K562 (cell line): ENCODE measurements at regions not wholly inside any gene's neighbourhood (a gene's known extent, or its start where the extent isn't known, plus 50 kb on each side); places are given as distances from the start of the nearest gene placed in this dataset.
A peak's percentile ranks its signal among the peaks of the same experiment; 100 is the strongest.

Experiments
- ATF1 ChIP-seq, 2 experiments: fragments of 450-650 bp in 1 of 2; IDR thresholded peaks; 2 replicates each; pipeline ENCODE4 v1.6.1; 2016; ENCODE audit warnings: missing compliant biosample characterization in 1 of 2, missing genetic modification characterization in 1 of 2
- BCLAF1 ChIP-seq, 2 experiments: fragments of 450-650 bp in 1 of 2; IDR thresholded peaks; 2 replicates each; pipeline ENCODE4 v1.6.1; 2011 to 2017; ENCODE audit warnings: low read depth in 2 of 2, antibody characterized with exemption in 1 of 2, borderline replicate concordance in 1 of 2, low read length in 1 of 2, mild to moderate bottlenecking in 1 of 2, mixed read lengths in 1 of 2; ENCODE audit not compliant: control insufficient read depth in 1 of 2
- CBFA2T3 ChIP-seq: fragments of 450-650 bp; IDR thresholded peaks from 2 replicates; pipeline ENCODE4 v1.6.1; 2017
- CBX2 ChIP-seq: fragments of 200-600 bp; sonication (generic); IDR thresholded peaks from one replicate; pipeline ENCODE4 v1.6.1; 2012; ENCODE audit warnings: mild to moderate bottlenecking, low read length, inconsistent platforms; ENCODE audit not compliant: insufficient read depth, poor library complexity, severe bottlenecking
- GTF2A2 ChIP-seq: IDR thresholded peaks from 2 replicates; pipeline ENCODE4 v1.6.1; 2016; ENCODE audit warnings: mild to moderate bottlenecking, missing genetic modification characterization, missing compliant biosample characterization
- JUND ChIP-seq, 2 experiments: IDR thresholded peaks; 2 replicates in 1 of 2; 3 replicates in 1 of 2; pipeline ENCODE4 v1.6.1; 2011; ENCODE audit warnings: borderline replicate concordance in 2 of 2, low read depth in 2 of 2, low read length in 2 of 2, improper control_type of control experiment in 1 of 2, missing biosample characterization in 1 of 2, missing genetic modification characterization in 1 of 2, missing genetic modification reagents in 1 of 2
- KLF10 ChIP-seq: fragments of 250-450 bp; sonication (Bioruptor Pico); IDR thresholded peaks from 2 replicates; pipeline ENCODE4 v1.6.1; 2021; ENCODE audit warnings: matching md5 sums
- MAFF ChIP-seq: IDR thresholded peaks from 2 replicates; pipeline ENCODE4 v1.6.1; 2012; ENCODE audit warnings: low read length, improper control_type of control experiment
- MEF2D ChIP-seq: conservative IDR thresholded peaks from 2 replicates; pipeline ENCODE4 v1.6.1; 2016; ENCODE audit warnings: low read depth, missing genetic modification characterization, missing compliant biosample characterization
- MTA3 ChIP-seq: fragments of 450-650 bp; formaldehyde crosslinking; IDR thresholded peaks from 2 replicates; pipeline ENCODE4 v1.6.1; 2017; ENCODE audit warnings: mild to moderate bottlenecking, borderline replicate concordance
- PHTF2 ChIP-seq: fragments of 250-450 bp; sonication (Bioruptor Pico); IDR thresholded peaks from 2 replicates; pipeline ENCODE4 v1.5.0; 2021; ENCODE audit warnings: mild to moderate bottlenecking
- RBFOX2 ChIP-seq: fragments of 200-400 bp; formaldehyde crosslinking; IDR thresholded peaks from 2 replicates; pipeline ENCODE4 v1.6.1; 2017; ENCODE audit warnings: low read depth, mild to moderate bottlenecking, low read length, moderate library complexity
- RBM25 ChIP-seq: fragments of 200-400 bp; formaldehyde crosslinking; IDR thresholded peaks from 2 replicates; pipeline ENCODE4 v1.6.1; 2018; ENCODE audit warnings: low read length, low read depth, moderate library complexity; ENCODE audit not compliant: severe bottlenecking
- SIX5 ChIP-seq, 2 experiments: IDR thresholded peaks; 2 replicates each; pipeline ENCODE4 v1.6.1; 2011; ENCODE audit warnings: low read length in 2 of 2, borderline replicate concordance in 1 of 2, low read depth in 1 of 2, mild to moderate bottlenecking in 1 of 2, moderate library complexity in 1 of 2; ENCODE audit not compliant: insufficient read depth in 1 of 2
- TCF15 ChIP-seq: fragments of 250-450 bp; sonication (Bioruptor Pico); IDR thresholded peaks from 2 replicates; pipeline ENCODE4 v1.8.0; 2022; ENCODE audit warnings: moderate library complexity, mild to moderate bottlenecking, inconsistent platforms
- TEAD1 ChIP-seq, 2 experiments: fragments of 450-650 bp in 1 of 2; sonication (generic) in 1 of 2; formaldehyde crosslinking; IDR thresholded peaks; 2 replicates each; pipeline versions ENCODE4 v1.4.0 to v1.8.0; 2020 to 2022; ENCODE audit warnings: mild to moderate bottlenecking in 2 of 2, missing genetic modification reagents in 1 of 2
- WHSC1 ChIP-seq: IDR thresholded peaks from one replicate; pipeline ENCODE4 v1.6.1; 2012; ENCODE audit warnings: low read length, control low read depth, inconsistent platforms
- ZFPM2 ChIP-seq: fragments of 250-450 bp; sonication (Bioruptor Pico); IDR thresholded peaks from 2 replicates; pipeline ENCODE4 v1.5.1; 2022; ENCODE audit warnings: mild to moderate bottlenecking
- TF ChIP-seq, protein P1 (sequence below): fragments of 450-650 bp; formaldehyde crosslinking; IDR thresholded peaks from 2 replicates; pipeline ENCODE4 v1.4.0; 2020; ENCODE audit warnings: mild to moderate bottlenecking, mixed read lengths
- TF ChIP-seq, protein P2 (sequence below): fragments of 250-450 bp; sonication (Bioruptor Pico); IDR thresholded peaks from 2 replicates; pipeline ENCODE4 v1.5.0; 2020; ENCODE audit warnings: mild to moderate bottlenecking

GRCh38 chr2:12277241-12278034 lies 439.3 kb upstream of the TRIB2 start (continued):
- TF ChIP-seq RBFOX2 (peak; percentile 60), GTF2A2 (no peak), ATF1 (CRISPR knock-in tag; IDR thresholded peaks at IDR 0.05) (no peak), ATF1 (tag; IDR thresholded peaks at IDR 0.05) (peak; percentile 58; the same call in 1 of the 2 replicates), MAFF (peak; percentile 97), PHTF2 (CRISPR knock-in tag) (no peak), CBX2 (no peak), SIX5 (IDR thresholded peaks at IDR 0.05; ENCODE audit: borderline replicate concordance in 1 of 2, insufficient read depth in 1 of 2, low read depth in 1 of 2, low read length in 2 of 2) (no peak), TEAD1 (CRISPR knock-in tag; IDR thresholded peaks at IDR 0.05) (0 out of 4 replicates have a peak, but pooled peaks of 1 of the 2 experiments have one; percentile 6), MTA3 (peak; percentile 78), JUND (IDR thresholded peaks at IDR 0.05; ENCODE audit: borderline replicate concordance, low read depth, low read length) (peak; percentile 94), JUND (tag; IDR thresholded peaks at IDR 0.05; ENCODE audit: borderline replicate concordance, low read depth, low read length) (peak; percentile 93; the same call in 2 of the 3 replicates), TCF15 (no peak), ZFPM2 (CRISPR knock-in tag) (no peak), BCLAF1 (IDR thresholded peaks at IDR 0.05; ENCODE audit: borderline replicate concordance in 1 of 2, control insufficient read depth in 1 of 2, low read depth in 2 of 2, low read length in 1 of 2) (peak in 1 of 2 experiments; percentile 59; a peak in 1 of 4 replicates), MEF2D (tag) (0 out of 2 replicates have a peak, but pooled peaks have one; percentile 40), RBM25 (no peak), CBFA2T3 (peak; percentile 88), KLF10 (CRISPR knock-in tag) (no peak), WHSC1 (no peak)
- TF ChIP-seq, protein P1, sequence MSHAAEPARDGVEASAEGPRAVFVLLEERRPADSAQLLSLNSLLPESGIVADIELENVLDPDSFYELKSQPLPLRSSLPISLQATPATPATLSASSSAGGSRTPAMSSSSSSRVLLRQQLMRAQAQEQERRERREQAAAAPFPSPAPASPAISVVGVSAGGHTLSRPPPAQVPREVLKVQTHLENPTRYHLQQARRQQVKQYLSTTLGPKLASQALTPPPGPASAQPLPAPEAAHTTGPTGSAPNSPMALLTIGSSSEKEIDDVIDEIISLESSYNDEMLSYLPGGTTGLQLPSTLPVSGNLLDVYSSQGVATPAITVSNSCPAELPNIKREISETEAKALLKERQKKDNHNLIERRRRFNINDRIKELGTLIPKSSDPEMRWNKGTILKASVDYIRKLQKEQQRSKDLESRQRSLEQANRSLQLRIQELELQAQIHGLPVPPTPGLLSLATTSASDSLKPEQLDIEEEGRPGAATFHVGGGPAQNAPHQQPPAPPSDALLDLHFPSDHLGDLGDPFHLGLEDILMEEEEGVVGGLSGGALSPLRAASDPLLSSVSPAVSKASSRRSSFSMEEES (CRISPR knock-in tag), result no peak
- TF ChIP-seq, protein P2, sequence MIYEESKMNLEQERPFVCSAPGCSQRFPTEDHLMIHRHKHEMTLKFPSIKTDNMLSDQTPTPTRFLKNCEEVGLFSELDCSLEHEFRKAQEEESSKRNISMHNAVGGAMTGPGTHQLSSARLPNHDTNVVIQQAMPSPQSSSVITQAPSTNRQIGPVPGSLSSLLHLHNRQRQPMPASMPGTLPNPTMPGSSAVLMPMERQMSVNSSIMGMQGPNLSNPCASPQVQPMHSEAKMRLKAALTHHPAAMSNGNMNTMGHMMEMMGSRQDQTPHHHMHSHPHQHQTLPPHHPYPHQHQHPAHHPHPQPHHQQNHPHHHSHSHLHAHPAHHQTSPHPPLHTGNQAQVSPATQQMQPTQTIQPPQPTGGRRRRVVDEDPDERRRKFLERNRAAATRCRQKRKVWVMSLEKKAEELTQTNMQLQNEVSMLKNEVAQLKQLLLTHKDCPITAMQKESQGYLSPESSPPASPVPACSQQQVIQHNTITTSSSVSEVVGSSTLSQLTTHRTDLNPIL, result peak; percentile 36; the same call in 1 of the 2 replicates
